ENCODE measurements at regions not wholly inside any gene's neighbourhood (a gene's known extent, or its start where the extent isn't known, plus 50 kb on each side); places are given as distances from the start of the nearest gene placed in this dataset.
"Not testable (repeated sequence)": the region's sequence is repeated elsewhere in the genome, so short reads cannot be mapped to it uniquely, and the experiment has no call there.

GRCh38 chr6:155561257-155561965, 105.8 kb upstream of the NOX3 start:
- no peak for DNase-seq

GRCh38 chr6:155549928-155550327, 94.3 kb upstream of the NOX3 start:
- DNase-seq = no peak

- DNase-seq = no peak
Observed at GRCh38 chr6:155549028-155549798, 93.6 kb upstream of the NOX3 start.

GRCh38 chr6:155548576-155548975, 92.9 kb upstream of the NOX3 start:
- DNase-seq = no peak

GRCh38 chr6:155544677-155545076, 89.0 kb upstream of the NOX3 start:
- DNase-seq = no peak

- no peak for DNase-seq
Observed at GRCh38 chr6:155543166-155543847, 87.7 kb upstream of the NOX3 start.

GRCh38 chr6:155542036-155542435, 86.4 kb upstream of the NOX3 start:
- no peak for DNase-seq

GRCh38 chr6:155538708-155539390, 83.2 kb upstream of the NOX3 start:
- DNase-seq = no peak

- DNase-seq = no peak
Observed at GRCh38 chr6:155534678-155535077, 79.0 kb upstream of the NOX3 start.

GRCh38 chr6:155530219-155530834, 74.7 kb upstream of the NOX3 start:
- DNase-seq = no peak

- not testable (repeated sequence) for DNase-seq
Observed at GRCh38 chr6:155529814-155530213, 74.2 kb upstream of the NOX3 start.

GRCh38 chr6:155528982-155529453, 73.4 kb upstream of the NOX3 start:
- no peak for DNase-seq

- no peak for DNase-seq
Observed at GRCh38 chr6:155528335-155528734, 72.7 kb upstream of the NOX3 start.

GRCh38 chr6:155527443-155527842, 71.8 kb upstream of the NOX3 start:
- DNase-seq = no peak

- no peak for DNase-seq
Observed at GRCh38 chr6:155523821-155524651, 68.4 kb upstream of the NOX3 start.

- DNase-seq = no peak
Observed at GRCh38 chr6:155521719-155522118, 66.1 kb upstream of the NOX3 start.

- no peak for DNase-seq
Observed at GRCh38 chr6:155520078-155520477, 64.4 kb upstream of the NOX3 start.

- DNase-seq = no peak
Observed at GRCh38 chr6:155519176-155519738, 63.6 kb upstream of the NOX3 start.

- no peak for DNase-seq
Observed at GRCh38 chr6:155517294-155517693, 61.7 kb upstream of the NOX3 start.

GRCh38 chr6:155510879-155511278, 55.2 kb upstream of the NOX3 start:
- DNase-seq = no peak

All from occipital lobe (tissue), 1 donor.